GM12873 (cell line): ENCODE measurements at regions not wholly inside any gene's neighbourhood (a gene's known extent, or its start where the extent isn't known, plus 50 kb on each side); places are given as distances from the start of the nearest gene placed in this dataset.

ENCODE experiments used
- CTCF ChIP-seq: IDR thresholded peaks from 2 replicates; pipeline ENCODE4 v1.5.1; 2012; ENCODE audit warnings: low read depth, mild to moderate bottlenecking, moderate library complexity, low read length, control low read depth; ENCODE audit not compliant: insufficient read depth; ENCODE audit errors: missing control alignments

GRCh38 chr5:74332682-74333081, 307.8 kb downstream of the ENC1 start:
- TF ChIP-seq CTCF = no peak

- TF ChIP-seq CTCF = no peak
Measured at GRCh38 chr5:74332006-74332405, 308.5 kb downstream of the ENC1 start.

- TF ChIP-seq CTCF = no peak
Measured at GRCh38 chr5:74328221-74328630, 312.3 kb downstream of the ENC1 start.

- no peak for TF ChIP-seq CTCF
Measured at GRCh38 chr5:74327339-74327685, 313.2 kb downstream of the ENC1 start.

GRCh38 chr5:74326571-74327338, 313.8 kb downstream of the ENC1 start:
- TF ChIP-seq CTCF = no peak

GRCh38 chr5:74325866-74326265, 314.7 kb downstream of the ENC1 start:
- no peak for TF ChIP-seq CTCF

GRCh38 chr5:74324556-74324955, 316.0 kb downstream of the ENC1 start:
- no peak for TF ChIP-seq CTCF
